Pancreas (tissue), 10 donors: ENCODE measurements at regions not wholly inside any gene's neighbourhood (a gene's known extent, or its start where the extent isn't known, plus 50 kb on each side); places are given as distances from the start of the nearest gene placed in this dataset.

ENCODE experiments used
- ATAC-seq, 4 donors: fragments of 200-7000 bp; cut with Tn5 transposase; one replicate each; pipeline versions ENCODE4 v1.8.0 to v1.9.1; 2020; ENCODE audit warnings: mild to moderate bottlenecking in 4 of 4, moderate library complexity in 4 of 4
- DNase-seq, 6 donors: peaks; one replicate each; pipeline ENCODE4 v3.0.0-alpha.2; 2020
- FAIRE-seq: peaks from 2 replicates; lab custom pipeline; 2012; peaks lifted over from hg19 to GRCh38; lab: Jason Lieb, UNC
- H3K27ac ChIP-seq, 4 donors: fragments of 200-600 bp; sonication (generic); 1 replicate in 3 of 4; 2 replicates in 1 of 4; pipeline versions ENCODE4 v1.5.0 to v1.8.0; 2020
- H3K27me3 ChIP-seq, 4 donors: fragments of 200-600 bp; one replicate each; pipeline ENCODE4 v1.8.0; 2021
- H3K36me3 ChIP-seq, 3 donors: fragments of 200-600 bp; sonication (generic) in 1 of 3; one replicate each; pipeline versions ENCODE4 v1.5.0 to v1.8.0; 2020 to 2021
- H3K4me1 ChIP-seq, 3 donors: fragments of 200-600 bp; one replicate each; pipeline ENCODE4 v1.8.0; 2021
- H3K4me3 ChIP-seq, 4 donors: fragments of 200-600 bp; sonication (generic) in 2 of 4; one replicate each; pipeline versions ENCODE4 v1.5.0 to v1.8.0; 2020 to 2021
- H3K9me3 ChIP-seq, 4 donors: fragments of 200-600 bp; one replicate each; pipeline ENCODE4 v1.8.0; 2021
- WGBS, 2 donors: extraction: QIAGEN DNeasy Blood & Tissue Kit; methylation state at CpG; one replicate each; pipeline ENCODE4 v1.1.7; 2013; 5-methylcytosine and 5-hydroxymethylcytosine counted together
- intact Hi-C, 3 donors: fragments of 100-400 bp; cut with DNase I; formaldehyde crosslinking; loops; one replicate each; pipeline versions ENCODE4 v1.11.1 to v1.14.2; 2022
- TF ChIP-seq, protein P1 (sequence below), 4 donors: fragments of 200-600 bp; sonication (generic) in 3 of 4; IDR thresholded peaks; one replicate each; pipeline versions ENCODE4 v1.5.0 to v1.8.0; 2021; ENCODE audit warnings: antibody characterized with exemption in 4 of 4
- donor health status: healthy with polysubstance abuse.
- donor health status: DM: no; HTN: no; CAD: no; lungs with moderate emphysema.
- donor health status: DM: no; HTN: no; CAD: no.
- donor health status: control.
- donor health status: control.
- donor health status: Bipolar disorder and iron deficiency.
- donor health status: DM: yes; HTN: yes; CAD: no.
- donor health status: DM: no; HTN: no; CAD: no.
- donor health status: DM: no; HTN: no; CAD: no.
- donor health status: DM: yes; HTN: yes; CAD: no.

DNA sequence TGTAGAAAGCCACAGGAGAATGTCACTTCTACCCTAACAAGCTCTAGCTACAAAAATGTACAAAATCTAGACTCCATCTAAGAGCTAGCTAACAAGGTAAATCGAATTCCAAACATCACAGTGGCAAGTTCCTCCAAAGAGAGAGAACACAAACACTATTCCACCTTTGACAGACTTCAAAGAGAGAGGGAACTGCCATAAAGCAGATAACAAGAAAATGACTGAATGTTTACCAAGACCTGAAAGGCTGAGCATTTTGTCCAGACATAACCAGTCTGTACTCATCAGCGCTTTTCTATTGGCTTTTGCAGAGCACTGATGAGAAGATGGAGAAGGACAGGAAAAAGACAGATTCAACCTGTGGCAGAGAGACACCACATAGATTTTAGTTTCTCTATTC lies 1419.6 kb upstream of the ALCAM start:
- no peak overlapping the region for H3K4me3 ChIP-seq
- TF ChIP-seq, protein P1, sequence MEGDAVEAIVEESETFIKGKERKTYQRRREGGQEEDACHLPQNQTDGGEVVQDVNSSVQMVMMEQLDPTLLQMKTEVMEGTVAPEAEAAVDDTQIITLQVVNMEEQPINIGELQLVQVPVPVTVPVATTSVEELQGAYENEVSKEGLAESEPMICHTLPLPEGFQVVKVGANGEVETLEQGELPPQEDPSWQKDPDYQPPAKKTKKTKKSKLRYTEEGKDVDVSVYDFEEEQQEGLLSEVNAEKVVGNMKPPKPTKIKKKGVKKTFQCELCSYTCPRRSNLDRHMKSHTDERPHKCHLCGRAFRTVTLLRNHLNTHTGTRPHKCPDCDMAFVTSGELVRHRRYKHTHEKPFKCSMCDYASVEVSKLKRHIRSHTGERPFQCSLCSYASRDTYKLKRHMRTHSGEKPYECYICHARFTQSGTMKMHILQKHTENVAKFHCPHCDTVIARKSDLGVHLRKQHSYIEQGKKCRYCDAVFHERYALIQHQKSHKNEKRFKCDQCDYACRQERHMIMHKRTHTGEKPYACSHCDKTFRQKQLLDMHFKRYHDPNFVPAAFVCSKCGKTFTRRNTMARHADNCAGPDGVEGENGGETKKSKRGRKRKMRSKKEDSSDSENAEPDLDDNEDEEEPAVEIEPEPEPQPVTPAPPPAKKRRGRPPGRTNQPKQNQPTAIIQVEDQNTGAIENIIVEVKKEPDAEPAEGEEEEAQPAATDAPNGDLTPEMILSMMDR (IDR thresholded peaks at IDR 0.05): no peak
- H3K9me3 ChIP-seq: no peaks in the 10 kb centered on the region
- ATAC-seq (no peak), FAIRE-seq (no peak), DNase-seq (no peak)
- H3K27me3 ChIP-seq: no peaks in the 10 kb centered on the region
- 46 to 63% methylated on average over 2 of the region's 2 CpGs for WGBS, 2 donors
- no peaks in the 10 kb centered on the region for H3K36me3 ChIP-seq
- no peaks in the 10 kb centered on the region for H3K4me1 ChIP-seq
- H3K27ac ChIP-seq: no peak overlapping the region
- intact Hi-C loops: no loop called here

DNA sequence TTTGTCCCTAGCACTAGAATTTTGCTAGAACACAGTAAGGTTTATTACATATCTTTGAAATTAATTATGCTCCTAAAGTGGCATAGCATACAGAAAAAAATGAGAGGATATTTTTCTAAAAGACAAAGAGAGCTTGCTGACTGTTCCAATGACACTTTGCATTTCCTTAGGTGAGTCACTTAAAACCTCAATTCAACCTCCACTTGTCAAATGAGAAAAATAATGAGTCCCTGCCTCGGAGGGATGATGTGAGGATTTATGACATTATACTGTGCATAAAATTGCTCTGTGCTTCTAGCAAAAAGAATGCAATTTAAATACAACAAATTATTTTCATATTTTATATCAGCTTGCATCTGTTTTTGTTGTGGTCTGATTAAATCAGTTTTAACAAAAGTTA lies 1417.0 kb upstream of the ALCAM start:
- no peak overlapping the region for H3K4me3 ChIP-seq
- TF ChIP-seq, protein P1 (IDR thresholded peaks at IDR 0.05): no peak
- H3K36me3 ChIP-seq: no peaks in the 10 kb centered on the region
- FAIRE-seq: no peak
- no peaks in the 10 kb centered on the region for H3K9me3 ChIP-seq
- no peak for ATAC-seq
- DNase-seq: no peak
- no peaks in the 10 kb centered on the region for H3K4me1 ChIP-seq
- WGBS, 2 donors: 33 to 43% methylated on average over 1 of the region's 1 CpG
- no peak overlapping the region for H3K27ac ChIP-seq
- no peaks in the 10 kb centered on the region for H3K27me3 ChIP-seq
- intact Hi-C loops: no loop called here

DNA sequence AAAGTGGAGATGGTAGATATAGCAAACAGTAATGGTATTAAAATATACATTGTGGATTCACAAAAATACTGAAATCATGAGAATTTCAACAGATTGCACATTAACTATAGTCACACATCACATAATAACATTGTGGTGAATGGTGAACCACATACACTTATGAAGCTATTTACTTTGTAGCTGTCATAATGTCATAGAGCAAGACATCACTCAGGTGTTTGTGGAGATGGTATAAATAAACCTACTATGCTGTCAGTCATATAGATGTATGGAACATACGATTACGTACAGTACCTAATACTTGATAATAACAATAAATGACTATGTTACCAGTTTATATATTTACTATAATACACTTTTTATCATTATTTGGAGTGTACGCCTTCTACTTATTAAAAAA lies 1416.0 kb upstream of the ALCAM start:
- no peak overlapping the region for H3K27ac ChIP-seq
- DNase-seq: no peak
- TF ChIP-seq, protein P1 (IDR thresholded peaks at IDR 0.05): no peak
- ATAC-seq: no peak
- FAIRE-seq: no peak
- H3K4me1 ChIP-seq: no peaks in the 10 kb centered on the region
- WGBS, 2 donors: 58 to 70% methylated on average over 3 of the region's 3 CpGs
- H3K36me3 ChIP-seq: no peaks in the 10 kb centered on the region
- H3K9me3 ChIP-seq: no peaks in the 10 kb centered on the region
- H3K4me3 ChIP-seq: no peak overlapping the region
- no peaks in the 10 kb centered on the region for H3K27me3 ChIP-seq
- intact Hi-C loops: no loop called here

DNA sequence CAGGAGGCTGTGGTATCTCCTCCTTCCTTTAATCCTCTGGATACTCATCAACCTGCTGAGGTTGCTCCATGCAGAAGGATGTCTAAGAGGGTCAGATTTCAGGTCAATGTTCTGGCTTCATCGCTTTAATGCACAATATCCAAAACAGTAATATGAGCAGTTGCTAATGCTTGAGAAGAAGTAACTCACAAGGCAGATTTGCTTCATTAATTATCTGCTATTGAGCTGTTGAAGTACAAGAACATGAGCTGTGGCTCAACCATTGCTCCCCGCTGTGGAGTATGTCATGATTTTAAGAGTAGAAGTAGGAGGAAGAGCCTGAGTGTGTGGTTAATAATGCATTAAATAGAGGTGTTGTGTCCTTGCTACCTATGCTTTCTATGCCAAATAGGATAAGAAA lies 1412.9 kb upstream of the ALCAM start:
- ATAC-seq: no peak
- TF ChIP-seq, protein P1 (IDR thresholded peaks at IDR 0.05): no peak
- intact Hi-C loops: no loop called here

DNA sequence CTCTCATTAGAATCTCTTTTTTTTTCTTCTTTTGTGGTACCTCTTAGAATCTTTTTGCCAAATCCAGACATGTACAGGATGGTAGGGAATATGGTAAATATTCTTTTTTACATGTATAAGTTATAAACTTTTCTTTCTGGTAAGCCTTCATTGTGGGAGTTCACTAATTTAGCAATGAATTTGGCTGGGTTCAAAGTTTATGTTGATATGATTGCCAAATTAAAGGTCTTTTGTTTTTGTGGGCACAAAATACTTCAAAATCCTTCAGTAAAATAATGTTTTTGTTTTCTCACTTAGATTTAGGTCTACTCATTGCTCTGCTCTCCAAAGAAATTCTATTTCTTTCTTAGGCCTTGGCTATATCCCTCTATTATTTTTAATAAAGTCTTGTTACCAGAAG lies 1405.9 kb upstream of the ALCAM start:
- no peak overlapping the region for H3K4me3 ChIP-seq
- FAIRE-seq: no peak
- TF ChIP-seq, protein P1 (IDR thresholded peaks at IDR 0.05): no peak
- intact Hi-C loops: no loop called here
- H3K4me1 ChIP-seq: no peaks in the 10 kb centered on the region
- ATAC-seq: no peak
- no peak overlapping the region for H3K27ac ChIP-seq
- no peaks in the 10 kb centered on the region for H3K36me3 ChIP-seq
- no peaks in the 10 kb centered on the region for H3K9me3 ChIP-seq
- H3K27me3 ChIP-seq: no peaks in the 10 kb centered on the region
- no peak for DNase-seq

More for the DNA sequence above, 1412.9 kb upstream of the ALCAM start:
- H3K36me3 ChIP-seq: no peaks in the 10 kb centered on the region
- 87 to 90% methylated on average over 2 of the region's 2 CpGs for WGBS, 2 donors
- no peaks in the 10 kb centered on the region for H3K4me1 ChIP-seq
- no peaks in the 10 kb centered on the region for H3K27me3 ChIP-seq
- no peak overlapping the region for H3K4me3 ChIP-seq
- DNase-seq: no peak
- no peaks in the 10 kb centered on the region for H3K9me3 ChIP-seq
- FAIRE-seq: no peak
- H3K27ac ChIP-seq: no peak overlapping the region
